Activated T-cell treated with anti-CD3 and anti-CD28 coated beads, Interleukin-2, amount 50 U/mL, for 4 hours (primary cell): ENCODE measurements at regions not wholly inside any gene's neighbourhood (a gene's known extent, or its start where the extent isn't known, plus 50 kb on each side); places are given as distances from the start of the nearest gene placed in this dataset.
"Not testable (repeated sequence)": the region's sequence is repeated elsewhere in the genome, so short reads cannot be mapped to it uniquely, and the experiment has no call there.

Experiments used
- ATAC-seq, 2 donors: fragments of 200-7000 bp; cut with Tn5 transposase; one replicate each; pipeline ENCODE4 v1.10.0; 2021
- DNase-seq: peaks from one replicate; pipeline ENCODE4 v3.0.0-alpha.2; 2020
- H3K27me3 Mint-ChIP-seq: one replicate; pipeline ENCODE4 v1.8.0; 2021; ENCODE audit warnings: low read depth, mixed read lengths
- H3K36me3 Mint-ChIP-seq: one replicate; pipeline ENCODE4 v1.8.0; 2022; ENCODE audit warnings: mixed read lengths; ENCODE audit not compliant: insufficient read depth
- H3K4me1 Mint-ChIP-seq: one replicate; pipeline ENCODE4 v1.8.0; 2021; ENCODE audit warnings: low read depth, mixed read lengths
- H3K4me3 Mint-ChIP-seq: one replicate; pipeline ENCODE4 v1.8.0; 2021; ENCODE audit warnings: mild to moderate bottlenecking, moderate library complexity, mixed read lengths
- H3K9me3 Mint-ChIP-seq: one replicate; pipeline ENCODE4 v1.8.0; 2021; ENCODE audit warnings: mixed read lengths

- Mint-ChIP-seq H3K36me3 (no peaks in the 10 kb centered on the region), H3K9me3 (no peaks in the 10 kb centered on the region), H3K27me3 (peaks cover 36% of the 10 kb centered on the region), H3K4me3 (no peak overlapping the region), H3K4me1 (peaks cover 2% of the 10 kb centered on the region)
- DNase-seq (no peak), ATAC-seq (no peak)
Observed at GRCh38 chr1:113207457-113207856, 134.5 kb downstream of the LRIG2 start.

- not testable (repeated sequence) for H3K36me3 Mint-ChIP-seq, H3K4me1 Mint-ChIP-seq, H3K4me3 Mint-ChIP-seq, H3K9me3 Mint-ChIP-seq, ATAC-seq, DNase-seq
- H3K27me3 Mint-ChIP-seq: peaks cover 34% of the 10 kb centered on the region
Observed at GRCh38 chr1:113208425-113208824, 135.4 kb downstream of the LRIG2 start.

DNA sequence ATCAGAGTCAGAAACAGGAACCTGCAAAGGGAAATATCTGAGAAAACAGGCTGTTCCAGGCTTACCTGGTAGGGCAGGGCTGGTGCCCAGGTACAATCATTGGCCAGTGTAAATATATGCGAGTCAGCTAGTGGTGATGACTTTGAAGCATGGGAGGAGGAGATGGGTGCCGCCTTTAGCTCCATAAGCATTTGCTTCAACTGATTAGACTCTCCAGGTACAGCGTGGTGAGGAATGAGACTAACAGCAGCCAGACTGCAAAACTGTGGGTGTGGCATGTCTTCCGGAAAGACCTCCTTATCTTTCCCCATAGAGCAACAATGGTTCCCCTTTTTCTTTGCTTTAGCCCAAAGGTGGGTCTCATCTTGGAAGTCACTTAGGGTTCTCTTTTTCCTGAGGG lies 137.2 kb downstream of the LRIG2 start:
- DNase-seq (no peak), ATAC-seq (no peak)
- Mint-ChIP-seq H3K27me3 (peaks cover 27% of the 10 kb centered on the region), H3K4me1 (peaks cover 2% of the 10 kb centered on the region), H3K4me3 (no peak overlapping the region), H3K9me3 (no peaks in the 10 kb centered on the region), H3K36me3 (no peaks in the 10 kb centered on the region)

GRCh38 chr1:113211467-113211866 lies 138.5 kb downstream of the LRIG2 start:
- Mint-ChIP-seq H3K36me3 (no peaks in the 10 kb centered on the region), H3K4me3 (no peak overlapping the region), H3K9me3 (no peaks in the 10 kb centered on the region), H3K4me1 (peaks cover 2% of the 10 kb centered on the region), H3K27me3 (peaks cover 27% of the 10 kb centered on the region)
- no peak for ATAC-seq
- DNase-seq: no peak

DNA sequence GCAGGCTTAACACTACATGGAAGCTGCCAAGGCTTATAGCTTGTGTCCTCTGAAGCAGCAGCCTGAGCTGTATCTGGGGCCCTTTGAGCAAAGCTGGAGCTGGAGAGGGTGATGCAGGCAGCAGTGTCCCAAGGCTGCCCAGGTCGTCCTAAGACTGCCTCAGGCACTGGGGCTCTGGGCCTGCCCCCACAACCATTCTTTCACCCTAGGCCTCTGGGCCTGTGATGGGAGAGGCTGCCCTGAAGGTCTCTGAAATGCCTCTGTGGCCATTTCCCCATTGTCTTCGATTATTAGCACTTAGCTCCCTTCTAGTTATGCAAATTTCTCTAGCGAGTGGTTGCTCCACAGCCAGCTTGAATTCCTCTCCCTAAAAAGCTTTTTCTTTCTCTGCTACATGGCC lies 142.0 kb downstream of the LRIG2 start:
- Mint-ChIP-seq H3K4me1 (peaks cover 2% of the 10 kb centered on the region), H3K36me3 (no peaks in the 10 kb centered on the region), H3K9me3 (no peaks in the 10 kb centered on the region), H3K4me3 (no peak overlapping the region), H3K27me3 (peaks cover 16% of the 10 kb centered on the region)
- DNase-seq: no peak
- ATAC-seq: no peak

GRCh38 chr1:113216664-113217063 lies 143.7 kb downstream of the LRIG2 start:
- DNase-seq (no peak), ATAC-seq (no peak)
- Mint-ChIP-seq H3K4me1 (no peaks in the 10 kb centered on the region), H3K27me3 (peaks cover 4% of the 10 kb centered on the region), H3K9me3 (no peaks in the 10 kb centered on the region), H3K36me3 (no peaks in the 10 kb centered on the region), H3K4me3 (no peak overlapping the region)

DNA sequence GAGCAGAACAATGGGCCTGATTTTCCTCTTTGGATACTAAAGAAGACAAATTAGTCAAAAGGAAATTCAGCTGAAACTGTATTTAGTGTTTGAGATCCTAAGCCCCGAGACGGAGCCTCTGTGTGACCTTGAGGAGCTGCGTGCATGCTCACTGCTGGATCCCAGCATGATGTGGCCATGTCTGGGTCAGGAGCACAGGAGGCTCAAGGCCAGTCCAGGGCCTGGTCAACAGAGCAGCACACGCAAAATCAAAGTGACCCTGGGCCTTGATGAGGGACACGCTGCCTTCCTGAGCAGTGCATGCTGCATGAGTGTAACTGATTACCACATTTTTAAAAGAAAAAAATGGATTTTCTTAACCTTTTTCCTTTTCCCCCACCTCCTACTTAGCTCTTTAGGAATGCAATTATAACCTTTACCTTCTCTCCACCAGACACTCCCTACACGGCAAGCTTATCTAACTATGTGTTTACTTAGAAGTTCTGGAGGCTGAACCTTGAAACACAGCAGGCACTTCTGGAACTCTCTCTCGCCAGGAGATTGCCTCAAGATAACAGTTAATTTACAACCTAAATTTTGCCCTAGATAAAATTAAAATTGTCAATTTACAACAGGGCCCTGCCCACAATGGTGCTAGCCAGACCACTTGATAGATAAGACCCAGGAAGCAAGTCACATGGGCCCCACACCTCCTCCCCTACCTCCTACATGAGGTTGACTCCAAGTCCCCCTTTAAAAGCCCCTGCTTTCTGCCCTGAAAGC lies 144.6 kb downstream of the LRIG2 start:
- no peak overlapping the region for H3K4me3 Mint-ChIP-seq
- H3K9me3 Mint-ChIP-seq: no peaks in the 10 kb centered on the region
- no peaks in the 10 kb centered on the region for H3K36me3 Mint-ChIP-seq
- DNase-seq (no peak), ATAC-seq (no peak)
- H3K4me1 Mint-ChIP-seq: no peaks in the 10 kb centered on the region
- H3K27me3 Mint-ChIP-seq: peaks cover 1% of the 10 kb centered on the region

DNA sequence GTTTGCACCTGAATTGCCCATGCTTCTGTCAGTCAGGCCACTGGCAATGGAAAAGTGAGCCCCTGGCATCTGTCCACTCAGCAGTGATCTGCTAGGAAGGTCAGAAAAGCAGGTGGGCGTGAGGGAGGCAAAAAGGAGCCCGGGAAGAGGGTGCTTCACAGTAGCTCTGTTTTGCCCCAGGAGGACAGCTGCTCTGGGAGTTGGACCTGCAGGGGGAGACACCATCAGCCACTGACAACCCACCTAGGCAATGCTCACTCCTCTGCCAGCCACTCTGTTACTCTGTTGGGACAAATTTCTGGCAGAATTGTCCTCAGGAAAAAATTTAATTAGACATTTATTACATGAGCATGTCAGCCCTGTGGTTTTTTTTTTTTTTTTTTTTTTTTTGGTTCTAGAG lies 146.4 kb downstream of the LRIG2 start:
- Mint-ChIP-seq H3K9me3 (no peaks in the 10 kb centered on the region), H3K27me3 (peaks cover 1% of the 10 kb centered on the region), H3K4me3 (no peak overlapping the region), H3K36me3 (no peaks in the 10 kb centered on the region), H3K4me1 (no peaks in the 10 kb centered on the region)
- ATAC-seq (no peak), DNase-seq (no peak)

DNA sequence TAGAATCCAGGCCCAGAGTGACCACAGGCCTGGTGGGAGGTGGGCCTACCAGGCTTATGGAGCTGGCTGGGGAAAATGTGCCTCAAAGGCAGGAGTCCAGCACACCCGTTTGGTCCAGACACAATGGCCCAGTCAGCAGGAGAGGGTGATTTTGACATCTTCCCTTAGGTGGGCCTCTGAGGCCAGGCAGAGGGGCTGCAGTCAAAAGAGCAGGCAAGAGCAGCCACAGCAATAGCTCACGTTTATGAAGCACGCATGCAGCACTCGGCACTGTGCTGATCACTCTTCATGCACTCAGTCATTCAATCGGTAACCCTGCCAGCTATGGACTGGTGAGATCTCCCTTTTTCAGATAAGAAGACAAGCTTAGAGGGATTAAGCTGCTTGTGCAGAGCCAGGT lies 146.8 kb downstream of the LRIG2 start:
- ATAC-seq (no peak), DNase-seq (no peak)
- Mint-ChIP-seq H3K36me3 (no peaks in the 10 kb centered on the region), H3K27me3 (peaks cover 1% of the 10 kb centered on the region), H3K4me1 (no peaks in the 10 kb centered on the region), H3K4me3 (no peak overlapping the region), H3K9me3 (no peaks in the 10 kb centered on the region)

DNA sequence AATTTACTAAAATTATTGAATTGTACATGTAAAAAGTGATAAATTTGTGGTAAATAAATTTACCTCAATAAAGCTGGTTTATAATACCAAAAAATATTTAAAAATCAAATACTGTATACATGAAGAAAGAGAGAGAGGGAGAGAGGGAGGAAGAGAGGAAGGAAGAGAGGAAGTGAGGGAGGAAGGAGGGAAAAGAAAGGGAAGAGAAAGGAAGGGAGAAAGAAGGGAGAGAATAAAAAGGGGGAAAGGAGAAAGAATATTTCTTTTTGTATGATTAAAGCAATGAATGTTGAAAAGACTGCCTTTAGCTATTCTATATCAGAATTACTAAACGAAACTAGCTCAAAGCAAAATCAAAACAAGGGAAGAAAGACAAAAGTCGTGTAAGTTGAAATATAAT lies 150.0 kb downstream of the LRIG2 start:
- ATAC-seq (no peak), DNase-seq (no peak)
- H3K27me3 Mint-ChIP-seq: peaks cover 9% of the 10 kb centered on the region
- no peak overlapping the region for H3K4me3 Mint-ChIP-seq
- no peaks in the 10 kb centered on the region for H3K4me1 Mint-ChIP-seq
- no peaks in the 10 kb centered on the region for H3K36me3 Mint-ChIP-seq
- H3K9me3 Mint-ChIP-seq: no peaks in the 10 kb centered on the region

DNA sequence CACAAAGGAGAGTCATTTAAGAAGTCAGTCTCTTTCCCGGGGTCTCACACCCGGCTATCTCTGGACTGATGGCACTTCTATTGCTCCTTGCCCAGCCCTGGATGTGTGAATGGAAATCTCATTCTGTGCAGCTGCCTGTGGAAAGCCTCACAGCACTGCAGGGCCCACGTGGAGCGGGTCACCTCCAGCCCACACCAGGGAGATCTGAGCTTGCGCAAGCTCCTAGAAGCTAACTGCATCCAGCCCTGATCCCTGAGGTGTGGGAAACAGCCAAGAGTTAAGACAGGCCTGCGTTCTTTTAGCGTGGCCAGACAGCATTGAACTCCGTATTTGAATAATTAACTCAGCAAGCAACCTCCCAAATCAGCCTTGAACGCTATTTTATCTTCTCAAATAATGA lies 150.5 kb downstream of the LRIG2 start:
- H3K9me3 Mint-ChIP-seq: no peaks in the 10 kb centered on the region
- peaks cover 9% of the 10 kb centered on the region for H3K27me3 Mint-ChIP-seq
- no peaks in the 10 kb centered on the region for H3K36me3 Mint-ChIP-seq
- ATAC-seq (no peak), DNase-seq (no peak)
- no peak overlapping the region for H3K4me3 Mint-ChIP-seq
- H3K4me1 Mint-ChIP-seq: no peaks in the 10 kb centered on the region

- ATAC-seq (no peak), DNase-seq (no peak)
- peaks cover 9% of the 10 kb centered on the region for H3K27me3 Mint-ChIP-seq
- H3K9me3 Mint-ChIP-seq: no peaks in the 10 kb centered on the region
- no peaks in the 10 kb centered on the region for H3K4me1 Mint-ChIP-seq
- H3K4me3 Mint-ChIP-seq: no peak overlapping the region
- H3K36me3 Mint-ChIP-seq: no peaks in the 10 kb centered on the region
Observed at GRCh38 chr1:113226148-113226547, 153.2 kb downstream of the LRIG2 start.

DNA sequence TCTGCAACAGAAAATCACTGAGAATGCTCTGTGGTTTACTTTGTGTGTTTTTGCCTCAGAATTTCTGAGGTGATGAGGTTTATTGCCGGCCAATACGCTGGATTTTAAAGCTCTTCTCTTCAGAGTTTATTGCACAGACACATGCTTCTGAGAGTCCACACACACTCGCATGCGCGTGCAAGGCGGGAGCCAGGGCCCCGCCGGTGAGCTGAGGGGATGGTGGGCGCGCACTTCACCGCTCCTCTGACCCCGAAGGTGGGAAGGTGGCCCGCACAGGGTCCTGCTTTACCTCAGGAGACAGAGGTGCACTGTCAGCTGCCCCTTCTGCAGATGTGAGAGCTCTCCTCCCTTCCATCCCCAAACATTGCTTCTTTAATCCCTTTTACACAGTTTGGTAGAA lies 158.4 kb upstream of the MAGI3 start:
- H3K9me3 Mint-ChIP-seq: no peaks in the 10 kb centered on the region
- H3K36me3 Mint-ChIP-seq: no peaks in the 10 kb centered on the region
- peaks cover 2% of the 10 kb centered on the region for H3K27me3 Mint-ChIP-seq
- H3K4me3 Mint-ChIP-seq: no peak overlapping the region
- DNase-seq: no peak
- no peak for ATAC-seq
- no peaks in the 10 kb centered on the region for H3K4me1 Mint-ChIP-seq

GRCh38 chr1:113233441-113233840 lies 156.9 kb upstream of the MAGI3 start:
- no peak for ATAC-seq
- Mint-ChIP-seq H3K36me3 (no peaks in the 10 kb centered on the region), H3K9me3 (no peaks in the 10 kb centered on the region), H3K4me1 (no peaks in the 10 kb centered on the region), H3K4me3 (no peak overlapping the region), H3K27me3 (no peaks in the 10 kb centered on the region)
- no peak for DNase-seq

- no peaks in the 10 kb centered on the region for H3K36me3 Mint-ChIP-seq
Observed at GRCh38 chr1:113241237-113241636, 149.1 kb upstream of the MAGI3 start.

DNA sequence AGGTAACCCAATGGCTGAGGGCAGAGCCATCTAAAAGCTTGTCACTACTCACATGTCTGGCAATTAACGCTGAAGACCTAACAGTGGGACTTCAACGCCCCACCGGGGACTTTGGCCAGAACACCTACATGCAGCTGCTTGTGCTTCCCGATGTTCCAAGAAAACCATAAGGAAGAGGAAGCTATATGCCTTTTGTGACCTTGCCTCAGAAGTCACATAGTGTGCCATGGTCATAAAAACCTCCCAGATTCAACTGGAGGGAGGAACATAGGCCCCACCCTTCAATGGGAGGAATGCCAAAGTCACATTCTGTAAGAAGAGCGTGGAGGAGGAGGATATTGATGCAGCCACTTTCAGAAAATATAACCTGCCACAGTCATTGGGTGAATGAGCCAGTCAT lies 147.8 kb upstream of the MAGI3 start:
- H3K9me3 Mint-ChIP-seq: no peaks in the 10 kb centered on the region
- no peak for DNase-seq
- H3K4me3 Mint-ChIP-seq: no peak overlapping the region
- no peaks in the 10 kb centered on the region for H3K36me3 Mint-ChIP-seq
- no peak for ATAC-seq
- H3K27me3 Mint-ChIP-seq: peaks cover 4% of the 10 kb centered on the region
- no peaks in the 10 kb centered on the region for H3K4me1 Mint-ChIP-seq

More at GRCh38 chr1:113241237-113241636, 149.1 kb upstream of the MAGI3 start:
- no peak for DNase-seq
- Mint-ChIP-seq H3K27me3 (peaks cover 4% of the 10 kb centered on the region), H3K4me3 (no peak overlapping the region), H3K9me3 (no peaks in the 10 kb centered on the region), H3K4me1 (no peaks in the 10 kb centered on the region)
- ATAC-seq: no peak
